ENCODE measurements at regions not wholly inside any gene's neighbourhood (a gene's known extent, or its start where the extent isn't known, plus 50 kb on each side); places are given as distances from the start of the nearest gene placed in this dataset.

DNA sequence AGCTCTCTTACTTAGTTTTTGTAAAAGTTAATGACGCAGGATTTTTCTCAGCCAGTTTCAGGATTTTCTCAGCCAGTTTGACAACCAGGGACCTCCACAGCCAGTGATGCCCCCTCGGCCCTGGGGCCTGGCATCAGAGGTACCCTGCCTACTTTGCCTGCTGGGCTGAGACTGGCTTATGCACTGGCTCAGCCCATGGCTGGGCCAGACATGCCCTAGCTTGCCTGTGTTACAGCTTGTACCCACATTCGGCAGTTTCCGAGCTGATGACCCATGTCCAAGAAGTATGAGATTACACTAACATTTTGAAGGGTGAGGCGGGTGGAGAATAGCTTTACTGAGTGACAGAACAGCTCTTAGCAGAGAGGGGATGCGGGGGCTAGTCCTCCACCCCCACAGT, 406.1 kb upstream of the HSF2 start:
- TF ChIP-seq, protein P1, sequence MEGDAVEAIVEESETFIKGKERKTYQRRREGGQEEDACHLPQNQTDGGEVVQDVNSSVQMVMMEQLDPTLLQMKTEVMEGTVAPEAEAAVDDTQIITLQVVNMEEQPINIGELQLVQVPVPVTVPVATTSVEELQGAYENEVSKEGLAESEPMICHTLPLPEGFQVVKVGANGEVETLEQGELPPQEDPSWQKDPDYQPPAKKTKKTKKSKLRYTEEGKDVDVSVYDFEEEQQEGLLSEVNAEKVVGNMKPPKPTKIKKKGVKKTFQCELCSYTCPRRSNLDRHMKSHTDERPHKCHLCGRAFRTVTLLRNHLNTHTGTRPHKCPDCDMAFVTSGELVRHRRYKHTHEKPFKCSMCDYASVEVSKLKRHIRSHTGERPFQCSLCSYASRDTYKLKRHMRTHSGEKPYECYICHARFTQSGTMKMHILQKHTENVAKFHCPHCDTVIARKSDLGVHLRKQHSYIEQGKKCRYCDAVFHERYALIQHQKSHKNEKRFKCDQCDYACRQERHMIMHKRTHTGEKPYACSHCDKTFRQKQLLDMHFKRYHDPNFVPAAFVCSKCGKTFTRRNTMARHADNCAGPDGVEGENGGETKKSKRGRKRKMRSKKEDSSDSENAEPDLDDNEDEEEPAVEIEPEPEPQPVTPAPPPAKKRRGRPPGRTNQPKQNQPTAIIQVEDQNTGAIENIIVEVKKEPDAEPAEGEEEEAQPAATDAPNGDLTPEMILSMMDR (IDR thresholded peaks at IDR 0.05 in 4 of 5, conservative IDR thresholded peaks at IDR 0.05 in 1 of 5), result no peak
- TF ChIP-seq POLR2A (IDR thresholded peaks at IDR 0.05), result no peak
